Activated CD8-positive, alpha-beta T cell treated with anti-CD3 and anti-CD28 coated beads for 36 hours (primary cell): ENCODE measurements at regions not wholly inside any gene's neighbourhood (a gene's known extent, or its start where the extent isn't known, plus 50 kb on each side); places are given as distances from the start of the nearest gene placed in this dataset.
"Not testable (repeated sequence)": the region's sequence is repeated elsewhere in the genome, so short reads cannot be mapped to it uniquely, and the experiment has no call there.

Experiments
- ATAC-seq: fragments of 200-7000 bp; cut with Tn5 transposase; one replicate; pipeline ENCODE4 v1.10.0; 2021; ENCODE audit warnings: mild to moderate bottlenecking, moderate library complexity
- CTCF ChIA-PET: fragments of 350-600 bp; sonication (Branson Sonifier 250); formaldehyde crosslinking; loops from one replicate; lab custom pipeline; 2021; ENCODE audit warnings: antibody characterized with exemption; lab: Charles Lee
- POLR2A ChIA-PET: fragments of 350-600 bp; sonication (Branson Sonifier 250); formaldehyde crosslinking; loops from one replicate; lab custom pipeline; 2021; ENCODE audit warnings: antibody characterized with exemption; lab: Charles Lee
- DNase-seq: peaks from one replicate; pipeline ENCODE4 v3.0.0-alpha.2; 2020
- H3K27ac Mint-ChIP-seq: one replicate; pipeline ENCODE4 v1.8.0; 2021; ENCODE audit warnings: mild to moderate bottlenecking, mixed read lengths
- H3K27me3 Mint-ChIP-seq: one replicate; pipeline ENCODE4 v1.8.0; 2021; ENCODE audit warnings: mixed read lengths
- H3K36me3 Mint-ChIP-seq: one replicate; pipeline ENCODE4 v1.8.0; 2021; ENCODE audit warnings: low read depth, mixed read lengths
- H3K4me1 Mint-ChIP-seq: one replicate; pipeline ENCODE4 v1.8.0; 2021; ENCODE audit warnings: low read depth, mixed read lengths
- H3K4me3 Mint-ChIP-seq: one replicate; pipeline ENCODE4 v1.8.0; 2021; ENCODE audit warnings: mild to moderate bottlenecking, moderate library complexity, mixed read lengths
- H3K9me3 Mint-ChIP-seq: one replicate; pipeline ENCODE4 v1.8.0; 2021; ENCODE audit warnings: mixed read lengths
- CTCF ChIP-seq: fragments of 200-600 bp; IDR thresholded peaks from one replicate; pipeline ENCODE4 v1.8.0; 2022; ENCODE audit warnings: antibody characterized with exemption, mild to moderate bottlenecking
- intact Hi-C: fragments of 100-400 bp; cut with micrococcal nuclease; formaldehyde crosslinking; loops from one replicate; pipeline ENCODE4 v1.10.0; 2022

DNA sequence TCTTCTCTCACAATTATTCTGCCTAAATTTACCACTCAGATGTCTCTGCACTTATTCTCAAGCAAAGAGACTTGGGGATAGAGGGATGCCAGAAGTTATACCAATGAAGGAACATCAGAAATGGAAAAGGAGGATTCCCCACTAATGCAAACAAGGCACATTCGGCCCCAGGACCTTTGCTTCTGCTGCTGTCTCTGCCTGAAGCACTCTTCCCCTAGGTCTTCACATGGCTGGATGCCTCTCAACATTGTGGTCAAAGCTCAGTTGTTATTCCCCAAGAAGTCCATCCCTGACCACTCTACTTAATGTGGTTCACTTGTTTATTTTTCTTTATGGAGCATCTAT, 508.7 kb downstream of the DOK5 start:
- Mint-ChIP-seq H3K27ac (no peak overlapping the region), H3K9me3 (peaks cover 2% of the 10 kb centered on the region), H3K4me3 (no peak overlapping the region), H3K27me3 (no peaks in the 10 kb centered on the region), H3K36me3 (no peaks in the 10 kb centered on the region), H3K4me1 (no peaks in the 10 kb centered on the region)
- ATAC-seq, result no peak
- TF ChIP-seq CTCF, result no peak
- no peak for DNase-seq
- ChIA-PET CTCF (interaction anchor here (0.8 kb wide), 1 partner anchor 9 kb away, joined by 3 read pairs; no protein-coding TSS in a partner anchor), POLR2A (interaction anchor here (0.6 kb wide), 1 partner anchor 60 kb away, joined by 3 read pairs; no protein-coding TSS in a partner anchor)
- intact Hi-C loops, result no loop called here

GRCh38 chr20:54983394-54984103, 508.2 kb downstream of the DOK5 start:
- intact Hi-C loops, H3K9me3 Mint-ChIP-seq, DNase-seq, ATAC-seq, H3K27ac Mint-ChIP-seq, H3K4me1 Mint-ChIP-seq, H3K4me3 Mint-ChIP-seq, CTCF ChIA-PET, H3K27me3 Mint-ChIP-seq, H3K36me3 Mint-ChIP-seq: not testable (repeated sequence)
- POLR2A ChIA-PET, result interaction anchor here (0.6 kb wide), 1 partner anchor 61 kb away, joined by 3 read pairs; no protein-coding TSS in a partner anchor

- peaks cover 2% of the 10 kb centered on the region for H3K9me3 Mint-ChIP-seq
- CTCF ChIA-PET, result interaction anchor here (1.5 kb wide), 1 partner anchor 10 kb away, joined by 4 read pairs; no protein-coding TSS in a partner anchor
- no peak overlapping the region for H3K27ac Mint-ChIP-seq
- no peak overlapping the region for H3K4me3 Mint-ChIP-seq
- ATAC-seq (no peak), DNase-seq (no peak)
- no peaks in the 10 kb centered on the region for H3K36me3 Mint-ChIP-seq
- TF ChIP-seq CTCF, result no peak
- no peaks in the 10 kb centered on the region for H3K27me3 Mint-ChIP-seq
- POLR2A ChIA-PET, result no interaction called here
- no peaks in the 10 kb centered on the region for H3K4me1 Mint-ChIP-seq
- intact Hi-C loops, result no loop called here
Measured at GRCh38 chr20:54981175-54981574, 505.8 kb downstream of the DOK5 start.

DNA sequence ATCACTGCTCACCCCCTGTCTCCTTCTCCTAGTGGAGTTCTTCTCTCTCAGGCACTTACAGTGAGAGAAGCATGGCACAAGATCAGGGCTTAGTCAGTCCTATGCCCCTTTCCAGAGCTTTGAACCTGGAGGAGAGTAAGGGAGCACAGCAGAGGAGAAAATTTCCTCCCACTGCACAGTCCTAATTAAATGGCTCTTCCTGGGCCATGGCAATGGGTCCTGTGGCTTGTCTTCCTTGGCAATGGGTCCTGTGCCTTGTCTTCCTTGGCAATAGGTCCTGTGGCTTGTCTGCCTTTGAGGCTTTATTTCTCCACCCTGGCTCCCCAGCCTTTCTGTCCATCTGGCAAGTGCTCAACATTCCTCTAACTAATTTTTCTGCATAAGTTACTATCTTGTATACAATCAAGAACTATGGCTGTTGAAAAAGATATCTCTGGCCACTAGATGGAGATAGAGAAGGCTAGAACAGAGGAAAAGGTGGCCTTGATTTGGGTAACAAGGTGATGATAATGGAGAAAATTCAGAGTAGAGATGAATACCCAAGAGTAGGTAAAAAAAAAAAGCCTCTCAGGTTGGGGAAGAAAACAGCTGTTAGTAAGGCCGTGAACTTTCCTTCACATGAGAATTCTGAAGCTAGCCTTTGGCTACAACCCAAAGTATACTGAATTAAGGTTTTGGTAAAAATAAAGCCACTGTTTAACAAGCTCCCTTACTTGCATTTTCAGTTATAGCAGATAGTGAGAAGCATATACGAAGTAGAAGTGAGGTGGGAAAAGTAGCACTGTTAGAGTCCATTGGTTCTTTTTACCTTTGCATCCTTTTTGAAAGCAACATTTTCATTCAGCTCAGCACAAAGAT, 504.9 kb downstream of the DOK5 start:
- H3K27me3 Mint-ChIP-seq, result no peaks in the 10 kb centered on the region
- H3K9me3 Mint-ChIP-seq, result peaks cover 2% of the 10 kb centered on the region
- CTCF ChIA-PET, result interaction anchor here (0.6 to 1.5 kb wide), 2 partner anchors 9 to 506 kb away, joined by 3 to 4 read pairs; no protein-coding TSS in a partner anchor
- no peak for TF ChIP-seq CTCF
- H3K36me3 Mint-ChIP-seq, result no peaks in the 10 kb centered on the region
- H3K4me1 Mint-ChIP-seq, result no peaks in the 10 kb centered on the region
- DNase-seq (no peak), ATAC-seq (no peak)
- H3K4me3 Mint-ChIP-seq, result no peak overlapping the region
- intact Hi-C loops, result no loop called here
- H3K27ac Mint-ChIP-seq, result no peak overlapping the region
- POLR2A ChIA-PET, result no interaction called here

DNA sequence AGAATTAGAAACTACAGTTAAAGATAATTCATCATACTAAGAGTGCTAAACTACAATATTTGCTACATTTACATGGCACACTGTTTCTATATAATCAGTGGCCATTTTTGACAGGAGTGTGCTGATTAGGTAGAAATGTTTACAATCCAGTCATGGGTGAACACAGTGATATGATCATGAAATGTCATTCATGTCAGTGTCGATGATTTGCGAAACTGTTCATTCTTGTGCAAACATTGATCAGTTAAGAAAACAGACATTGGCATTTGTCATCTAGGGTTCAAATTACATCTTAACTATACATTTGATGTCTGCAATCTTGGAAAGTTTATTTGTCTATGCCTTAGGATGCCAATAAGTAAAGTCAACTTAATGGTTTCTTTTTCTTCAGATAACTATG, 474.9 kb downstream of the DOK5 start:
- no peaks in the 10 kb centered on the region for H3K27me3 Mint-ChIP-seq
- intact Hi-C loops, result no loop called here
- no peak for ATAC-seq
- TF ChIP-seq CTCF, result no peak
- DNase-seq, result no peak
- no peaks in the 10 kb centered on the region for H3K4me1 Mint-ChIP-seq
- no peak overlapping the region for H3K4me3 Mint-ChIP-seq
- no peaks in the 10 kb centered on the region for H3K9me3 Mint-ChIP-seq
- H3K27ac Mint-ChIP-seq, result no peak overlapping the region
- CTCF ChIA-PET, result no interaction called here
- H3K36me3 Mint-ChIP-seq, result no peaks in the 10 kb centered on the region
- POLR2A ChIA-PET, result no interaction called here
